HG03064 (cell line): ENCODE measurements at regions not wholly inside any gene's neighbourhood (a gene's known extent, or its start where the extent isn't known, plus 50 kb on each side); places are given as distances from the start of the nearest gene placed in this dataset.

Experiments
- ATAC-seq: cut with Tn5 transposase; IDR thresholded peaks from one replicate; pipeline ENCODE4 v1.9.1; 2021; ENCODE audit warnings: low read depth; ENCODE audit not compliant: unreplicated experiment

DNA sequence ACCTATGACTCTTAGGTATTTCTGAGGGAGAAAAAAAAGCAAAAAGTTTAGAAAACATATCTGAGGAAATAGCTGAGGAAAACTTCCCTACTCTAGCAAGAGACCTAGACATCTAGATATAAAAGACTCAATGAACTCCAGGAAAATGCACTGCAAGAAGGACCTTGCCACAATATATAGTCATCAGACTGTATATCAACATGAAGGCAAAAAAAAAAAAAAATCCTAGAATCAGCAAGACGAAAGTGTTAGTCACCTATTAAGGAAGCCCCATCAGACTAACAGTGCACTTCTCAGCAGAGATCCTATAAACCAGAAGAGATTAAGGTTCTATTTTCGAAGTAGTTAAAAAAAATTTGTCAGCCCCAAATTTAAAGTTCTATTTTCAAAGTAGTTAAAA, 166.2 kb downstream of the TMEM38B start:
- no peak for ATAC-seq

DNA sequence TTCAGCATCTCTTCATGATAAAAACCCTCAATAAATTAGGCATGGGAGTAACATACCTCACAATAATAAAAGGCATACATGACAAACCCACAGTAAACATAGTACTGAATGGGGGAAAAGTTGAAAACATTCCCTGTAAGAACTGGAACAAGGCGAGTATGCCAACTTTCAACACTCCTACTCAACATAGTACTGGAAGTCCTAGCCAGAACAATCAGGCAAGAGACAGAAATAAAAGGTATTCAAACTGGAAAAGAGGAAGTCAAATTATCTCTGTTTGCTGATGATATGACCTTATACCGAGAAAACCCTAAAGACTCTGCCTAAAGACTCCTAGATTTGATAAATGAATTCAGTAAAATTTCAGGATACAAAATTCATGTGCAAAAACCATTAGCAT, 167.6 kb downstream of the TMEM38B start:
- ATAC-seq = no peak

DNA sequence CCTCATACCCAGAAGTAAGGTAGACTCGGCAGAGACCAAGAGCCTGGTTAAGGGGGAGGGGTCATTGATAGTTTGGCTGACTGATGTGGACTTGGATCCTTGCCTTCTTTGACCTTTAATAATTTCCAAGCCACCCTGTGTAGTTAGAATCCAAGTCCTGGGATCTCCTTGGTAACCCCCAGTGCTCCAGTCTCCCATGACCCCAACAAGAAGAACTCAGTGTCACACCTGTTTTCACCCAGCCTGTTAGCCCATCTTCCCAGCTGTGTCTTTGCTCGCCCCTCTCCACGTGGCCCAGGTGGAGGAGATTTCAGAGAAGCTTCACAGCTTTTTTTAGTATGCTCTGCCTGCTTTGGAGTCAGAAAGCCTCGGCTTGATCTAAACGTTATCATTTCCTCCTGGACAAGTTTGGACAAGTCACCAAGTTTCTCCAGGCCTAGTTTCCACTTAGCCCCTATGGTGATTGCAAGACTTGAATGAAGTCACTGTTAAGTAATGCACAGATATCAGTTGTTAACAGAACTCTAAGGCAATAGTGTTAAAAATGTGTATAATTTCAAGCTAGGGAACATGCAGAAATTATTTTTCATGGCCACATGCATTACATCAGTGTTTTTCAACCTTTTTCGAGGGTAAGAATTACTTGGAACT, 170.0 kb downstream of the TMEM38B start:
- ATAC-seq = no peak

DNA sequence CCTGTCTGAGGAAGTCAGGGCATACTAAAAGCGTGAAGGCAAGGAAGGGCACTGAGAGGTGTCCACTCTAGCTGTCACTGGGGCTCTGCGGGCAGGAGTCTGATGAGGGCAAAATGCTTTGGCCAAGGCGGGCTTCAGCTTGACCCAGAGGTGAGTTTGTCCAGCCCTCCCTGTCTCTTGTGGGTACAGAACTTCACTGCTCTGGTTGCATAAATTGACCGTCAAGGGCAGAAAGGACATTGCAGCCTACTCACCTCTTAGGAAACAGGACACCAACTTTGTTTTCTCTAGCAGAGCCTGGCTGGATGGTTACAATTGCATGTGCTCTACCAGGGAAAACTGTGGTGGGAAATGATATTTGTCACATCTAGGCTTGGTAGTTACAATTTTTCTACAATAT, 170.9 kb downstream of the TMEM38B start:
- ATAC-seq = no peak

DNA sequence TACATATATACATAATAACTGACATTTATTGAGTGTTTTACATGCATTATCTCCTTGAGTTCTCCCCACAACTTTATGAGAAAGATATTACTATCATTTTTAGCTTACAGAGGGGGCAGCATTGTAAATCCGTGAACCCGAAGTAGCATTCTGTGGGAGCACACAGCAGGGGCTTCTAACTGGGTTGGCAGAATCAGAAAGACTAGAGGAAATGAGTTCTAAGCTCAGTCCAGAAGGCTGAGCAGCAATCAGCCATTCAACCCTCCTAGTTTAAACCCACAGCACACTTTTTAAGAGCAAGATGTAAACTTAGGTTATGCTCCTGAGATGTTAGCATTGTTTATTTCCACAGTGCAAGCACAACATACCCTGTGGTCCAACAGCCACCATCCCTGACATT, 177.2 kb downstream of the TMEM38B start:
- ATAC-seq = no peak

DNA sequence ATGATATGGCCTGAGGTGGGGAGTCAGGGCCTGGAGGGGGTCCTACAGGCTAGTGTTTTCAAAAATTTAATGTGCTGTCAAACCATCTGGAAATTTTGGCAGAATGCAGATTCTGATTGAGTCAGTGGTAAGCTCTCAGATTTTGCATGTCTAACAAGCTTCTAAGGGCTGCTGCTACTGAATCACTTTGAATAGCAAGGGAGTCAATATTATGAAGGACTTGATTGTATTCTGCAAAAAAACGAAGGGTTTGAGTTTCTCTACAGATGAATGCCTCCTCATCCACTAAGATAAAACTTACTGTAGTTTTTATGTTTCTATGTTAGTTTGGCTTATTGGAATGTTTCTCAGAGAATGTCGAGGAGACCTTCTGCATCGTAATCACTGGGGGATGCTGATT, 179.5 kb downstream of the TMEM38B start:
- ATAC-seq = no peak

DNA sequence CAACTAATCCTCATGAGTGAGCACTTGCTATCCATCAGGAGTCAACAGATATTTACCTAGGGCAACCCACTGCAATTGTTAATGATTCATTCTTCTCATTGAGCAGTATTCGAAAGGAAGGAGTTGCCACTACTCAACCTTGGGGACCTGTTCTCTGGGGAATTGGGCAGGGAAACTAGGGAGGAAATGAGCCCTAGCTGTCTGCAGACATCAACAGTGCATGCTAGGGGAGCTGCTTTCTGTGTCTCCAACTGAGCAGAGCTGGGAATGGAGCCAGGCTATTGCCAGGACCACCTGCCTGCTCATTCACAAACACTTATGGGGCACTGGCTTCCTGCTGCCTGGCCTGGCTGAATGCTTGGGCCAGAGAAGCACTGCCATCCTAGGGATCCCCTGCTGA, 183.4 kb downstream of the TMEM38B start:
- ATAC-seq = peak; percentile 53

DNA sequence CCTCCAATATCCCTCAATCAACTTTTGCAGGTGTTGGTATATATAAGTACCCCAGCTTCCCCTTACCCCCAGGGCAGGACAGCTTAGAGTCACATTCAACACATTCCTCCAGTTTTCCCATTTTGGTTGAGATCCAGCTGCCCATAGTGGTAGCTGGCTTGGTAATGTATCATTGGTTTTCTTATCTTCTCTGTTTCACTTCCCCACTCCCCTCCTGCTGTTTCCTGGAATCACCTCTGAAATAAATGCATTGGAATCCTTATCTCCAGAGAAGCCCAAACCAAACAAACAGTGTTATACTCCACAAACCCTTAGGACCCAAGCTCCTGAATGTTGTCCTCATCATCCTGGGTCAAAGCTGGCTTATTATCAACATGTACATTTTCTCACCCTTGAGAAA, 184.8 kb downstream of the TMEM38B start:
- ATAC-seq = no peak

DNA sequence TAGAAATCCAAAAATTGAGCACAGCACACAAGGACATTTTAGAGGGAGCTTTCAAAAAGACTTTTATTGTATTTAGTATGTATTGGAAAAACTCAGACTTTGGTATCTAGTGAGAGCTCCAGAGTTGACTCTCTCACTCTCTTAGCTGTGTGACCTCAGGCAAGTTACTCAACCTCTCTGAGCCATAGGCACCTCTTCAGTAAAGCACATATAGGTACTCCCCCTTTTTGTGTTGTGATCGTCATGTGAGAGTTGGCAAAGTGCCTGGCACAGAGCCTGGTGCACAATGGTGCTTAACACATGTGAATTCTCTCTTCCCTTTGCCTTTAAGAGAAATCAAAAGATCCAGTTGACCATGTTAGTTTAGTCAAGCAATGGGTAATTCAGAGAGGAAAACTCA, 186.2 kb downstream of the TMEM38B start:
- no peak for ATAC-seq

DNA sequence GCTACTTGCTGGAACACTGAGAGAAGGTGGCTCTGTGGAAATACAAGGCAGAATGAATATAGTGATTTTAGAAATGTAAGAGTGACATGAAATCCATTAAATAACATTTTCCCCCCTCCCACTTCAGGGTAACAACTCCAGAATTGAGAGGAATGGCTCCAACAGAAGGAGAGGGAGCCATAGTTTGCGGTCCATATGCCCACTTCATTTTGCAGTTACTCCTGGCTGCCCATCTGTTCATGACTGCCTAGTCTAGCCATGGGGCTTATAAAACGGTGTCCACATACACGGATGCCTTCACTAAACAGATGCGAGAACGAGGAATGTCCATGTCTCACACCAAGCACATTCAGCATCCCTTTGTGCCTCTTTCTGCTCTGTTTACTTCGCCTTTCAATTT, 186.7 kb downstream of the TMEM38B start:
- ATAC-seq = no peak

DNA sequence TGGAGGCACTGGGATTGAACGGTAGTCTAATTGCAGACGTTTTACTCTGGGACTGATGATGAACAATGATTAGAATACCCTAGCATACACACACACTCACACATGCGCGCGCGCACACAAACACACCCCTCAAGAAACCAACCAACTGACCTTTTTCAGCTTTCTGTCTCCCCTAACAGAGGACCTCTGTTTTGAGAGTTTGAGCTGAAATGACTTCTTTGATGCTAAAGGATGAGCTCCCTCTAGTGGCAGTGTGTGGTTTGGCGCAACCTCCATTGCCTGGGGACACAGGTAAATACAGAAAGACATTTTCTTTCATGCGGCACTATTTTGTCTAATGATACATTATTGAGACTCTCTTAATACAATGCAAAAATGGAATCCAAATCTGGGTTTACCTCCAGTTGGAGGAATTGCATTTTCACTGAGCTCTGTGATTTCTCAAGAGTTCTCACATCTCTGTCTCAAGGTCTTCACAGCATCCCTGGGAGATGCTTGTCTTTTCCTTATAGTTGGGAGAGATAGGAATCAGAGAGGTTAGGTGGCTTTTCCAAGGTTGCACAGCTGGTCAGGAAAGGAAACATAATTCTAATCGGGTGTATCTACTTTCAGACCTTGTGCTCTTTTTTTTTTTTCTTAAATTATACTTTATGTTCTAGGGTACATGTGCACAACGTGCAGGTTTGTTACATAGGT, 187.5 kb downstream of the TMEM38B start:
- ATAC-seq = no peak

DNA sequence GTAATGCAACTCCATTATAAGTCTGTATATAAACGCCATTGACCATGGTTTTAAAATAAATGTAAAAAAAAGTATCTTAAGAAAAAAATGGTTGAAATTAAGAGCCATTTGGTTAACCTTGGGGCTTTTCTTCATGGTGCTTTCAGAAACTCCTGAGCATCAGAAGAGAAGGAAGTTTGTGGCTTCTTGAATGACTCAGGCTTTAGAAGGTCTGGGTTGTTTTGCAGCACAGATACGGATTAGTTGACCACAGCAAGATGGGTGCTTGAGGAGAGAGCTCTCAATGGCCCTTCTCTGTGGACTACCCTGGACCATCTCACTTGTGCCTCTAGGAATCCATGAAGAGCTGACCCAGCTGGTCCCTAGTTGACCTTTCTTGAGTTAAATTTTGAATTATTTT, 189.5 kb downstream of the TMEM38B start:
- peak; percentile 91 for ATAC-seq

DNA sequence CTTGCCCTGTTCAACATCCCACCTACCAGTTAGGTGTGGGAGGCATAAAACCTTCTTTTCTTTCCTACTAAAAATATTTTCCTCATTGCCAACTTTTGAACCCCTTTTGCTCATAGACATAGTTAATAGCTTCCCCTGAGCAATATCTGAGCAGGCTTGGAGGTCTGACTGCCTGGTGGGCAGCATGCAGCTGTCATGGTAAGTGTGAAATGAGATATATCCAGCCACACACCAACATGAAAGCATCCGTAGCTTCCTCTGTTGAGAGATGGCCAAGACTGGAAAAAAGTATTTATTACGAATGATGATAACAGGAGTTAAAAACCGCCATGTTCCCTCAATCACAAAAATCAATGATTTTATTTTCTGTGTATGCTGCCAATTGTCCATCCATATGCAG, 190.1 kb downstream of the TMEM38B start:
- ATAC-seq = no peak

DNA sequence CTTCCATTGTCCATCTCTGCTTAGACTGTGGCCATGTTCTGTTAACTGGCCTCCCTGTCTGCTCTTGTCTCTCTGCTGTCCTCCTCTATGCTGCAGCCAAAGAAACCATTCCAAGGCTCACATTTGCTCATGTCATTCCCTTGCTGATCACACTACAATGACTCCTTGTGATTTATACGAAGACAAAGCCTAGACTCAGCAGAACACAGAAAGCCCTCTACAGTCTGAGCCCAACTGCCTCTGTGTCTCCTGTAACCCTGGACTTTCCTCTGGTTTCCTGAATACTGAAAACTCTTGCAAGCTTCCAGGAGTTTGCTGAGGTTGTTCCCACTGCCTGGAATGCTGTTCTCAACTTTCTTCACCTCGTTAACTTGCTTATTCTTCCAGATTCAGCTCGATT, 191.8 kb downstream of the TMEM38B start:
- no peak for ATAC-seq

DNA sequence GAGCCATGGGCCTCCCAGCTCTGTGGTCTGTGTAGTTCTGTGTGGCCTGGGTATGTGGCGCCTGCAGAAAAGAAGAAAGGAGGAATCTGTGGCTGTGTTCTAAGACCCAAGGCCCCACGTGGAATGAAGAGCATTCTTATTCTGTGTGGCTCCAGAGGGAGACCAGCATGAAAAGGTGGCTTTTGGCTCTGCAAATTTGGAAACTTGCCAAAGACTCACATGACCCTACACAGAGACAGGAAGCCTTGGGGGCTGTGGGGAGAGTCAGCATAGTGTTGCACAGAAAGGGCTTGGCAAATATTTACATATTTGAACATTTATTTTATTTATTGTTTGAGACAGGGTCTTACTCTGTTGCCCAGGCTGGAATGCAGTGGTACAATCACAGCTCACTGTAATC, 193.3 kb downstream of the TMEM38B start:
- no peak for ATAC-seq

DNA sequence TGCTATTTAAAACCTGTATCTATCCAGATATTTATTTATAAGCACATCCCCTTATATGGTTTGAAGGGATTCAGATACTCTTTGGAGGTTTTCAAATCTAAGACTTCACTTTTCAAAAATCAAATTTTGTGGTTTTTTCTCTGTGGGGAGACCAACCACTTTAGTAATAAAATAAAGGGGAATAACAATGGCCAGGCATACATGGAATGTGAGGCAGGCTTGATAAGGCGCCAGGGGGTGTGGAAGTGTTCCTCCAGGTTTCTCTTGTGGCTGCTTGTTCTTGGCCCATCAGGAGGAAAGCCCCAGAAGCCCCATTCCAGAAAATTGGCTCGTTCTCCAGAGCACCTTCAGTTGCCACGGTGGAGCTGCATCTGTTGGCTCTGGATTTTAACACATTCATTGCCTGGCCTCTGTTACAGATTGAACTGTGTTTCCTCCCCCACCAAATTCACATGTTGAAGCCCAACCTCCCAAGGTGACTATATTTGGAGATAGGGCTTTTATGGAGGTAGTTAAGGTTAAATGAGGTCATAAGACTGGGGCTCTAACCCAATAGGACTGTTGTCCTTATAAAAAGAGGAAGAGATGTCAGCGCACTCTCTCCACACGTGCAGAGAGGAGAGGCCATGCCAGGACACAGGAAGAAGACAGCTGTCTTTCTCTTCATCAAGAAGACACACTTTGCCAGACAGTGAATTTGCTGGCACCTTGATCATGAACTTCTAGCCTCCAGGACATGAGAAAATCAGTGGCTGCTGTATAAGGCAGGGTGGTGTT, 195.9 kb downstream of the TMEM38B start:
- ATAC-seq = no peak

DNA sequence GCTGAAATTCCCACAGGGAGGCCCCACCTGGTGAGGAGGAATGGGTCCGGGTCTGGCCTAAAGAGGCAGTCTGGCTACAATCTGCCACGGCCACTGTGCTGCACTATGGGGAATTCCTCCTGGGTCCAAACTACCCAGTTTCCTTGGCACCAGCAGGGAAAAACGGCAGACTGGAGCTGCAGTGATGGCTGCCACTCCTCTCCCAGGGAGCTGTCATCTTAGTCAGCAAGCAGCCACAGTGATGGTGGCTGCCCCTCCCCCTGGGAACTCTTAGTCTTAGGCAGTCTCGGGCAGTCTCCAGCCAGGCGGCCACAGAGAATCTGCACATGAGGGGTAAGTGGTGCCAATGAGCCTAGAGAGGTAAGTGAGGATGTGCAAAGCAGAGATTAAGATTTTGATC, 205.8 kb downstream of the TMEM38B start:
- no peak for ATAC-seq

DNA sequence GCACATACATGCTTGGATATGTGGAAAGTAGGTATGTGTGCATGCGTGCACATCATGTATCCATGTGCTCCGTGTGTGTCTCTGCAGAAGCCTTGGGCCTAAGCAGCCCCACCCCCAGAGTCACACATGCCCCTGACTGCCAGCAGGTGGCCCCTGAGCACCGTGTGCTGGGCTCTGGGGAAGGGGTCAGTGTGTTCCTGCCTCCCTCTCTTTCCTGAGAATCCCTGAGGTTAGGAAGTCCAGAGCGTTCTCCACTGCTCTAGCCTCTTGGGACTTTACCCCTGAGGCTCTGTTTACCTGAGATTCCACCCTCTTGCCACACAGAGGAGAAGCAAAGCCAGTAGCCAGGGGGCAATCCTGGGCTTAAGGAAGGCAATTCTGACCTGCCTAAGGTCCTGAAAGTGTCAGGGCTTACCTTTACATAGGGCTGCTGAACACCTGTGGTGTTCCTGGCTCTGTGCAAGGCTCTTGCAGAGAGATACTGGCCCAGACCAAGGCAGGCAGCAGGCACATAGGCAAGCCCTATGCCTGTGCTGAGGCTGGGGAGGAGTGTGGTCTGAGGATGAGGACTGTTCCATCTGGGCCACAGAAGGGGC, 207.3 kb downstream of the TMEM38B start:
- ATAC-seq = no peak

DNA sequence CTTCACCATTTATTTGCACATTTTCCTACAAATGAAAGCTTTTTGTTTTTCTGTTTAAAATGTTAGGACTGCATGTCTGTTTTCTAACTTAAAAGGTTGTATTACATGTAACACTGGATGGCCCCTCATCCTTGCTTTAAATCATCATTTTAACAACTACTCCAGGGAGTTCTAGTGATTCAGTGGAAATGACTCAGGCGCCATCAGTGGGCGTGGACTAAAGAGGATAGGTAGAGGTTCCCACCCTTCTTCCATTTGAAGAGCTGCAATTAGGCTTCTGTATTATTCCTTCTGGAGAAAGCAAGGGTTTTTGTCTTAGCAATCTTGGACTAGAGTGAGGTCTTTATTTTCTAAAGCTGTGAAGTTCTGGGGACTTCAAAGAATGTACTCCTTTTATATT, 213.7 kb downstream of the TMEM38B start:
- ATAC-seq = no peak

DNA sequence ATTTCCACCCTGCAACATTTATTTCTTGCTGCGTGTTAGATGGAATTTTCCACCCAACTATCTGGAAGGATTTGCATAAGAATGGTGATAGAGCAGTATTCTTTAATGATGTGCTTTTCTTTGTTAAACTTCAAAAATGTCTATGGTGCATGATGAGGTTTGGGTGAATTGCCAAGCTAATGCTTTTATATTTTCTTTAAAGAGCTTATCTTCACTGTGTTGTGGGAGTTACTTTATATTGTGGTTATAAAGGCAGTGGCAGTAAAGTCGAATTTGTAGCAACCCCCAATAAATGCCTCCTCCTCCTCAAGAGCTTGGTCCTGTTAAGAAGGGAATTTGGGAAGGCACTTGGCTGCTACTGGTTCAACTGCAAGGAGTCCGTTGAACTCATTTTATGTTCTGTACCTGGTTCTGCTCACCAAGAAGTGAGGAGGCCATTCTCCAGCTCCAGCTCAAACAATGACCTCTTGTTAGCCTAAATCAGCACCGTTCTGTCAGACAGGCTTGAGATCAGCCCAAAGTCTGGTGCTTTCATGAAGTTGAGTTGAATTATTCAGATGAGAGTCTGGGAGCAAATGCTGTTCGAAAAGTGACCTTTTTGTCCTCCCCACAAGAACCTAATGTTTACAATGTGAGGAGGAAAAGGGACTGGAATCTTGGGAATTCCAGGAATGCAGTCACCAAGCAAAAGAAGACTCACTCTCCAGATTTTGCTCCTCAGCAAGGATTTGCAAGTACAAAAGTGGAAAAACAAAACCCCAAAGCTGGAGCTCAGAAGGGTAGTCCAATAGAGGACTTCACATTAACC, 217.0 kb downstream of the TMEM38B start:
- no peak for ATAC-seq
